DOHH2 (cell line): ENCODE measurements at regions not wholly inside any gene's neighbourhood (a gene's known extent, or its start where the extent isn't known, plus 50 kb on each side); places are given as distances from the start of the nearest gene placed in this dataset.

Experiments
- EZH2phosphoT487 ChIP-seq: fragments of 200-600 bp; sonication (generic); IDR thresholded peaks from 2 replicates; pipeline ENCODE4 v1.6.1; 2017; ENCODE audit warnings: borderline replicate concordance, mild to moderate bottlenecking, antibody characterized with exemption, low read length, moderate library complexity, mixed read lengths
- TF ChIP-seq, protein P1 (sequence below): fragments of 200-600 bp; sonication (generic); IDR thresholded peaks from one replicate; pipeline ENCODE4 v1.5.1; 2014; ENCODE audit warnings: antibody characterized with exemption, mild to moderate bottlenecking, low read depth, low read length; ENCODE audit not compliant: poor library complexity, severe bottlenecking

GRCh38 chr11:86164106-86164505, 80.4 kb upstream of the EED start:
- TF ChIP-seq, protein P1, sequence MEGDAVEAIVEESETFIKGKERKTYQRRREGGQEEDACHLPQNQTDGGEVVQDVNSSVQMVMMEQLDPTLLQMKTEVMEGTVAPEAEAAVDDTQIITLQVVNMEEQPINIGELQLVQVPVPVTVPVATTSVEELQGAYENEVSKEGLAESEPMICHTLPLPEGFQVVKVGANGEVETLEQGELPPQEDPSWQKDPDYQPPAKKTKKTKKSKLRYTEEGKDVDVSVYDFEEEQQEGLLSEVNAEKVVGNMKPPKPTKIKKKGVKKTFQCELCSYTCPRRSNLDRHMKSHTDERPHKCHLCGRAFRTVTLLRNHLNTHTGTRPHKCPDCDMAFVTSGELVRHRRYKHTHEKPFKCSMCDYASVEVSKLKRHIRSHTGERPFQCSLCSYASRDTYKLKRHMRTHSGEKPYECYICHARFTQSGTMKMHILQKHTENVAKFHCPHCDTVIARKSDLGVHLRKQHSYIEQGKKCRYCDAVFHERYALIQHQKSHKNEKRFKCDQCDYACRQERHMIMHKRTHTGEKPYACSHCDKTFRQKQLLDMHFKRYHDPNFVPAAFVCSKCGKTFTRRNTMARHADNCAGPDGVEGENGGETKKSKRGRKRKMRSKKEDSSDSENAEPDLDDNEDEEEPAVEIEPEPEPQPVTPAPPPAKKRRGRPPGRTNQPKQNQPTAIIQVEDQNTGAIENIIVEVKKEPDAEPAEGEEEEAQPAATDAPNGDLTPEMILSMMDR, result no peak
- TF ChIP-seq EZH2phosphoT487, result no peak
